Activated naive CD8-positive, alpha-beta T cell (primary cell): ENCODE measurements at regions not wholly inside any gene's neighbourhood (a gene's known extent, or its start where the extent isn't known, plus 50 kb on each side); places are given as distances from the start of the nearest gene placed in this dataset.
"Not testable (repeated sequence)": the region's sequence is repeated elsewhere in the genome, so short reads cannot be mapped to it uniquely, and the experiment has no call there.

Source experiments
- H3K27ac Mint-ChIP-seq: one replicate; pipeline ENCODE4 v1.8.0; 2021; ENCODE audit warnings: mixed read lengths
- H3K27me3 Mint-ChIP-seq: one replicate; pipeline ENCODE4 v1.8.0; 2021; ENCODE audit warnings: mixed read lengths
- H3K36me3 Mint-ChIP-seq: one replicate; pipeline ENCODE4 v1.8.0; 2021; ENCODE audit warnings: mixed read lengths
- H3K4me1 Mint-ChIP-seq: one replicate; pipeline ENCODE4 v1.8.0; 2021; ENCODE audit warnings: low read depth, mixed read lengths
- H3K4me3 Mint-ChIP-seq: one replicate; pipeline ENCODE4 v1.8.0; 2021; ENCODE audit warnings: mild to moderate bottlenecking, mixed read lengths
- H3K9me3 Mint-ChIP-seq: one replicate; pipeline ENCODE4 v1.8.0; 2021; ENCODE audit warnings: low read depth, mixed read lengths

GRCh38 chr14:35174342-35174741 lies 52.0 kb downstream of the PRORP start:
- H3K27ac Mint-ChIP-seq: no peak overlapping the region
- H3K4me1 Mint-ChIP-seq: peaks cover 14% of the 10 kb centered on the region
- peaks cover 32% of the 10 kb centered on the region for H3K36me3 Mint-ChIP-seq
- H3K4me3 Mint-ChIP-seq: no peak overlapping the region
- no peaks in the 10 kb centered on the region for H3K27me3 Mint-ChIP-seq
- no peaks in the 10 kb centered on the region for H3K9me3 Mint-ChIP-seq

DNA sequence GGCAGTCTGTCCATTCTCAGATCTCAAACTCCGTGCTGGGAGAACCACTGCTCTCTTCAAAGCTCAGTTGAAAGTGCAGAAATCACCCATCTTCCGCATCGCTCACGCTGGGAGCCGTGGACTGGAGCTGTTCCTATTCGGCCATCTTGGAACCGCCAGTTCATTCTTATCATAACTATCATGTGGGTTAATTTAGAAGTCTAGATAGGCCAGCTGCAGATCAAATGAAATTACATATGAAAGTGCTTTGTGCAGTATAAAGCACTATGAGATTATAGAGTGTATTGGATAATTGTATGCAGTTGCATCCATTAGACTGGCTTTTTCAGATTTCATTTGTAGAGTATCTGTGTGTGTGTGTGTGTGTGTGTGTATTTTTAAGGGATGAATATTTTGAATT lies 57.8 kb downstream of the PRORP start:
- no peak overlapping the region for H3K4me3 Mint-ChIP-seq
- no peaks in the 10 kb centered on the region for H3K9me3 Mint-ChIP-seq
- H3K27ac Mint-ChIP-seq: no peak overlapping the region
- H3K36me3 Mint-ChIP-seq: peaks cover 23% of the 10 kb centered on the region
- peaks cover 10% of the 10 kb centered on the region for H3K4me1 Mint-ChIP-seq
- H3K27me3 Mint-ChIP-seq: no peaks in the 10 kb centered on the region

DNA sequence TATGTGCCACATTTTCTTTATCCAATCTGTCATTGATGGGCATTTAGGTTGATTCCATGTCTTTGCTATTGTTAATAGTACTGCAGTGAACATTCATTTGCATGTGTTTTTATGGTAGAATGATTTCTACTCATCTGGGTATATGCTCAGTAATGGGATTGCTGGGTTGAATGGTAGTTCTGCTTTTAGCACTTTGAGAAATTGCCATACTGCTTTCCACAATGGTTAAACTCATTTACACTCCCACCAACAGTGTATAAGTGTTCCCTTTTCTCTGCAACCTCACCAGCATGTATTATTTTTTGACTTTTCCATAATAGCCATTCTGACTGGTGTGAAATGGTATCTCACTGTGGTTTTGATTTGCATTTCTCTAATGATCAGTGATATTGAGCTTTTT lies 62.5 kb downstream of the PRORP start:
- peaks cover 11% of the 10 kb centered on the region for H3K36me3 Mint-ChIP-seq

GRCh38 chr14:35189422-35189821 lies 67.1 kb downstream of the PRORP start:
- Mint-ChIP-seq H3K27ac (no peak overlapping the region), H3K4me1 (no peaks in the 10 kb centered on the region), H3K36me3 (peaks cover 26% of the 10 kb centered on the region), H3K9me3 (peaks cover 5% of the 10 kb centered on the region), H3K4me3 (no peak overlapping the region), H3K27me3 (no peaks in the 10 kb centered on the region)

More for the DNA sequence above, 62.5 kb downstream of the PRORP start:
- not testable (repeated sequence) for H3K9me3 Mint-ChIP-seq, H3K27me3 Mint-ChIP-seq, H3K27ac Mint-ChIP-seq, H3K4me1 Mint-ChIP-seq, H3K4me3 Mint-ChIP-seq

GRCh38 chr14:35193161-35193560 lies 70.8 kb downstream of the PRORP start:
- peaks cover 13% of the 10 kb centered on the region for H3K4me1 Mint-ChIP-seq
- H3K4me3 Mint-ChIP-seq: no peak overlapping the region
- H3K27ac Mint-ChIP-seq: no peak overlapping the region
- H3K27me3 Mint-ChIP-seq: no peaks in the 10 kb centered on the region
- peaks cover 23% of the 10 kb centered on the region for H3K36me3 Mint-ChIP-seq
- peaks cover 5% of the 10 kb centered on the region for H3K9me3 Mint-ChIP-seq

DNA sequence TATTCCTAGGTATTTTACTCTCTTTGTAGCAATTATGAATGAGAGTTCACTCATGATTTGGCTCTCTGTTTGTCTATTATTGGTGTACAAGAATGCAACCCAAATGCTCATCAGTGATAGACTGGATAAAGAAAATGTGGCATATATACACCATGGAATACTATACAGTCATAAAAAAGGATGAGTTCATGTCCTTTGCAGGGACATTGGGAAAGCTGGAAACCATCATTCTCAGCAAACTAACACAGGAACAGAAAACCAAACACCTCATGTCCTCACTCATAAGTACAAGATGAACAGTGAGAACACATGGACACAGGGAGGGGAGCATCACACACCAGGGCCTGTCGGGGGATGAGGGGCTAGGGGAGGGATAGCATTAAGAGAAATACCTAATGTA lies 71.8 kb downstream of the PRORP start:
- H3K27me3 Mint-ChIP-seq, H3K9me3 Mint-ChIP-seq, H3K4me3 Mint-ChIP-seq, H3K27ac Mint-ChIP-seq: not testable (repeated sequence)
- Mint-ChIP-seq H3K4me1 (peaks cover 13% of the 10 kb centered on the region), H3K36me3 (peaks cover 23% of the 10 kb centered on the region)

GRCh38 chr14:35196571-35196970 lies 74.2 kb downstream of the PRORP start:
- Mint-ChIP-seq H3K4me1 (peaks cover 21% of the 10 kb centered on the region), H3K27me3 (no peaks in the 10 kb centered on the region), H3K4me3 (no peak overlapping the region), H3K36me3 (peaks cover 19% of the 10 kb centered on the region), H3K9me3 (peaks cover 5% of the 10 kb centered on the region), H3K27ac (peak overlapping the region; percentile 66)

DNA sequence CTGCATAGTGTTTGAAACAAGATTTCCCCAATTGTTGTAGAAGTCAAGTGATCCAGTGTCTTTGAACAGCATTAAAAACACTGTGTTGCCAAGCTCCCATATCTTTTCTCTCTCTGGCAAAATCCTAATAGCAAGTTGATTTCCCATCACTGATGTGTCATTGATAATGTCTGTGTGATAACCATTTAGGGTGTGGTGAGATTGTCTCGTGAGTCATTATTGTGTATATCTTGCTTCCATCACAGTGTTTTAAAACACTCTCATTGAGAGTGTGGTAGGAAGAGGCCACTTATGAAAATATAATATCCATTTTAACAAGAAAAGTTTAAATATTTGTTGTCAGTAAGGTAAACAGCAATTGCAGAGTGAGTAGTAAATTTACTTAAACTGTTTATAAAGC lies 74.7 kb downstream of the PRORP start:
- peaks cover 16% of the 10 kb centered on the region for H3K36me3 Mint-ChIP-seq
- no peaks in the 10 kb centered on the region for H3K27me3 Mint-ChIP-seq
- no peak overlapping the region for H3K4me3 Mint-ChIP-seq
- peaks cover 21% of the 10 kb centered on the region for H3K4me1 Mint-ChIP-seq
- H3K27ac Mint-ChIP-seq: peak overlapping the region; percentile 66
- H3K9me3 Mint-ChIP-seq: peaks cover 5% of the 10 kb centered on the region

GRCh38 chr14:35201066-35201465 lies 78.7 kb downstream of the PRORP start:
- Mint-ChIP-seq H3K4me1 (peaks cover 43% of the 10 kb centered on the region), H3K27ac (peak overlapping the region; percentile 75), H3K9me3 (no peaks in the 10 kb centered on the region), H3K4me3 (peak overlapping the region; percentile 46), H3K27me3 (no peaks in the 10 kb centered on the region), H3K36me3 (peaks cover 2% of the 10 kb centered on the region)

DNA sequence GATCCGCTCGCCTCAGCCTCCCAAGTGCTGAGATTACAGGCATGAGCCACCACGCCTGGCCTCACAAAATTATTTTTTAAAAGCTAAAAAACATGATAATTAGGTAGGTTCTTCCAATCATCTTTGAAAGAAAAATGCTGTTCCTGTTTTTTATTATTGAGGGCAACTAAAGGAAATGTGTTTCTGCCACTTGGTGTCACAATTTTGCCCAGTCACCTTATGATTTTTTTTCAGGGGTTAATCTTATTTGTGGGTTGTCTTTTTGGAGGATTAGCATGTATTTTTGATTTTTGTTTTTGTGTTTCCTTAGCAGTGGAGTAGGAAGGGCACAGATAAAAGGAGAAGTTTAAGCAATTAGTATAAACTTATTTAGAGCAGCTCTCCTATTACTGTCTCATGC lies 79.8 kb downstream of the PRORP start:
- peak overlapping the region; percentile 30 for H3K27ac Mint-ChIP-seq
- H3K36me3 Mint-ChIP-seq: peaks cover 3% of the 10 kb centered on the region
- no peaks in the 10 kb centered on the region for H3K27me3 Mint-ChIP-seq
- no peak overlapping the region for H3K4me3 Mint-ChIP-seq
- H3K4me1 Mint-ChIP-seq: peaks cover 33% of the 10 kb centered on the region
- H3K9me3 Mint-ChIP-seq: no peaks in the 10 kb centered on the region

DNA sequence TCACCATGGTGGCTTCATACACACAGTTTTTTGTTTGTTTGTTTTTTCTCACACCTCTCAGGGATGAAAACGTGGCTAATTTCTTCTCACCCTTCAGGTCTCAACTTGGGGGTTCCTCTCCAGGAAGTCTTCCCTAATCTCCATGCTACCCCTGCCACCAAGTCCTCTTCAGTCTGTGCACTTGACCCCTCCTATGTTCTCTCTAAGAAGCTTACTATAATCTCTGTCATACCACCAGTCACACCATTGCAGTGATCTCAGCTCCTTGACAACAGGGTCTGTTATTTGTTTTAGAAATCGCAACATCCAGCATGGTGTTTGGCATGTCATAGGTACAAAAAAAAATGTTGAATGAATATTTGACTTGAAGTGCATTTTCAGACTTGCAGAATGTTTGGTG lies 83.4 kb downstream of the PRORP start:
- H3K36me3 Mint-ChIP-seq: peaks cover 7% of the 10 kb centered on the region
- no peak overlapping the region for H3K27ac Mint-ChIP-seq
- no peaks in the 10 kb centered on the region for H3K27me3 Mint-ChIP-seq
- no peaks in the 10 kb centered on the region for H3K9me3 Mint-ChIP-seq
- peaks cover 36% of the 10 kb centered on the region for H3K4me1 Mint-ChIP-seq
- H3K4me3 Mint-ChIP-seq: no peak overlapping the region

DNA sequence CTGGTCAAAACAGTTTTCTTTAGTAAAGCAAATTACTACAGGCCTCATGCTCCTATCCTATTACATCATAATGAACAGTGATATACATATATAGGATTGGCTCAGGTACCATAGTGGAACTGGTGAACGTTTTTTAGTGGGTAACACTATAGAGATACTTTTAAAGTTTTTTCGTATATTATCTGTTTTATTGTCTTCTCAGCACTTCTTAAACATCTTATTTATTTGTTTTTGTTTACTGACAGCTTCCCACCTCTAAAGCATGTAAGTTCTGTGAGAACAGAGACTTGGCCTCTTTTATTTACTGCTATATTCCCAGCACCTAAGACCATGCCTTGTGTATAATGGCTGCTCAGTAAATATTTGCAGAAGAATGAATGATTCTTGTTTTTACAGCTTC lies 81.1 kb upstream of the PSMA6 start:
- H3K4me3 Mint-ChIP-seq: no peak overlapping the region
- H3K9me3 Mint-ChIP-seq: no peaks in the 10 kb centered on the region
- no peak overlapping the region for H3K27ac Mint-ChIP-seq
- H3K27me3 Mint-ChIP-seq: no peaks in the 10 kb centered on the region
- H3K36me3 Mint-ChIP-seq: peaks cover 7% of the 10 kb centered on the region
- H3K4me1 Mint-ChIP-seq: peaks cover 11% of the 10 kb centered on the region

- Mint-ChIP-seq H3K36me3 (peaks cover 4% of the 10 kb centered on the region), H3K4me1 (peaks cover 11% of the 10 kb centered on the region), H3K27me3 (no peaks in the 10 kb centered on the region), H3K27ac (no peak overlapping the region), H3K9me3 (no peaks in the 10 kb centered on the region), H3K4me3 (no peak overlapping the region)
Measured at GRCh38 chr14:35212471-35213142, 79.6 kb upstream of the PSMA6 start.

GRCh38 chr14:35213143-35213788 lies 78.9 kb upstream of the PSMA6 start:
- H3K4me3 Mint-ChIP-seq: no peak overlapping the region
- H3K9me3 Mint-ChIP-seq: no peaks in the 10 kb centered on the region
- peaks cover 11% of the 10 kb centered on the region for H3K4me1 Mint-ChIP-seq
- H3K27ac Mint-ChIP-seq: no peak overlapping the region
- peaks cover 4% of the 10 kb centered on the region for H3K36me3 Mint-ChIP-seq
- H3K27me3 Mint-ChIP-seq: no peaks in the 10 kb centered on the region

- Mint-ChIP-seq H3K27ac (peak overlapping the region; percentile 5), H3K4me1 (peaks cover 11% of the 10 kb centered on the region)
Measured at GRCh38 chr14:35213869-35214387, 78.3 kb upstream of the PSMA6 start.

GRCh38 chr14:35214402-35214801 lies 77.8 kb upstream of the PSMA6 start:
- H3K4me1 Mint-ChIP-seq, H3K4me3 Mint-ChIP-seq, H3K36me3 Mint-ChIP-seq, H3K27me3 Mint-ChIP-seq, H3K27ac Mint-ChIP-seq, H3K9me3 Mint-ChIP-seq: not testable (repeated sequence)

More at GRCh38 chr14:35213869-35214387, 78.3 kb upstream of the PSMA6 start:
- Mint-ChIP-seq H3K27me3 (no peaks in the 10 kb centered on the region), H3K4me3 (no peak overlapping the region), H3K9me3 (no peaks in the 10 kb centered on the region), H3K36me3 (peaks cover 4% of the 10 kb centered on the region)
